ENCODE measurements at regions not wholly inside any gene's neighbourhood (a gene's known extent, or its start where the extent isn't known, plus 50 kb on each side); places are given as distances from the start of the nearest gene placed in this dataset.

DNA sequence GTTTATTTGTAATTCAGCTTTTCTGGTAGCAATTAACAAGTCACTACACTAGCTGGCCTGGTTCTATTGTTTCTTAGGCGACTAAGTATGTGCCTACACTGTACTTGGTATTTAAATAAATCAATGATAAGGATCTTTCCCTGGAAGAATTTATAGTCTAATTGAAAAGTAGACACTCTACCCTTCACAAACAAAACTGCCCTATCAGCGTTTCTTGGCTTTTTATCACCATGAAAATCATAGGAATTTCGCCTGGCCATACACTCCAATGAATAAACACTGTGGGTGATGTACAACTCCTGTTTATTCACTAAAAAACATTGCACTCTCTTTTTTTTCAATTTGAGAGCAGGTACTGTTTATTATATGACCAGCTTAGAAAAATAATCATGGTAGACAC is 702.9 kb upstream of the ADGRL2 start:
- TF ChIP-seq, protein P1, sequence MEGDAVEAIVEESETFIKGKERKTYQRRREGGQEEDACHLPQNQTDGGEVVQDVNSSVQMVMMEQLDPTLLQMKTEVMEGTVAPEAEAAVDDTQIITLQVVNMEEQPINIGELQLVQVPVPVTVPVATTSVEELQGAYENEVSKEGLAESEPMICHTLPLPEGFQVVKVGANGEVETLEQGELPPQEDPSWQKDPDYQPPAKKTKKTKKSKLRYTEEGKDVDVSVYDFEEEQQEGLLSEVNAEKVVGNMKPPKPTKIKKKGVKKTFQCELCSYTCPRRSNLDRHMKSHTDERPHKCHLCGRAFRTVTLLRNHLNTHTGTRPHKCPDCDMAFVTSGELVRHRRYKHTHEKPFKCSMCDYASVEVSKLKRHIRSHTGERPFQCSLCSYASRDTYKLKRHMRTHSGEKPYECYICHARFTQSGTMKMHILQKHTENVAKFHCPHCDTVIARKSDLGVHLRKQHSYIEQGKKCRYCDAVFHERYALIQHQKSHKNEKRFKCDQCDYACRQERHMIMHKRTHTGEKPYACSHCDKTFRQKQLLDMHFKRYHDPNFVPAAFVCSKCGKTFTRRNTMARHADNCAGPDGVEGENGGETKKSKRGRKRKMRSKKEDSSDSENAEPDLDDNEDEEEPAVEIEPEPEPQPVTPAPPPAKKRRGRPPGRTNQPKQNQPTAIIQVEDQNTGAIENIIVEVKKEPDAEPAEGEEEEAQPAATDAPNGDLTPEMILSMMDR (IDR thresholded peaks at IDR 0.05; ENCODE audit: low read length): no peak
- TF ChIP-seq EZH2phosphoT487 (IDR thresholded peaks at IDR 0.05; ENCODE audit: low read length) (no peak), EZH2 (optimal IDR thresholded peaks at IDR 0.05; ENCODE audit: low read depth, low read length) (no peak)

Data from MM.1S (cell line).